ENCODE measurements at regions not wholly inside any gene's neighbourhood (a gene's known extent, or its start where the extent isn't known, plus 50 kb on each side); places are given as distances from the start of the nearest gene placed in this dataset.

DNA sequence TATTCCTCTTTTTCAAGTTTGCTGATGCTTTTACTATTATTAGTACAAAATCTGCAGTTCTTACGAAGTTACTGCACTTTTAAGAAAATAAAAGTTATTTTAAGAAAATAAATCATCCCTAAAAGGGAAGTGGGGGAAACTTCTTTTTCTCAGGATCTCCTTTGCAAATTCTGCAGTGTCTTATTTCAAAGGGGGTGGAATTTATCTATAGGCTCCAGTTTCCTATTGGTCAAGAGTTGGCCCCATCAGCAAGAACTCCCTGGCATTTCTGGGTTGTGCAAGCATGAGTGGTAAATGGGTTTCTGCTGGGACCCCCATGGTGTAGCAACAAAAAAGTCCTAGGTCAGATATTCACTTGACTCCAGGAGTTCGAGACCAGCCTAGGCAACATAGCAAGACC, 136.3 kb upstream of the PRDM1 start:
- TF ChIP-seq MYC (IDR thresholded peaks at IDR 0.05; ENCODE audit: borderline replicate concordance, low read length) (no peak), FOSL2 (IDR thresholded peaks at IDR 0.05) (no peak), FOSL2 (CRISPR knock-in tag; IDR thresholded peaks at IDR 0.05) (no peak), RAD21 (conservative IDR thresholded peaks at IDR 0.05 in 1 of 2, IDR thresholded peaks at IDR 0.05 in 1 of 2) (no peak), EP300 (IDR thresholded peaks at IDR 0.05) (no peak)
- TF ChIP-seq, protein P1, sequence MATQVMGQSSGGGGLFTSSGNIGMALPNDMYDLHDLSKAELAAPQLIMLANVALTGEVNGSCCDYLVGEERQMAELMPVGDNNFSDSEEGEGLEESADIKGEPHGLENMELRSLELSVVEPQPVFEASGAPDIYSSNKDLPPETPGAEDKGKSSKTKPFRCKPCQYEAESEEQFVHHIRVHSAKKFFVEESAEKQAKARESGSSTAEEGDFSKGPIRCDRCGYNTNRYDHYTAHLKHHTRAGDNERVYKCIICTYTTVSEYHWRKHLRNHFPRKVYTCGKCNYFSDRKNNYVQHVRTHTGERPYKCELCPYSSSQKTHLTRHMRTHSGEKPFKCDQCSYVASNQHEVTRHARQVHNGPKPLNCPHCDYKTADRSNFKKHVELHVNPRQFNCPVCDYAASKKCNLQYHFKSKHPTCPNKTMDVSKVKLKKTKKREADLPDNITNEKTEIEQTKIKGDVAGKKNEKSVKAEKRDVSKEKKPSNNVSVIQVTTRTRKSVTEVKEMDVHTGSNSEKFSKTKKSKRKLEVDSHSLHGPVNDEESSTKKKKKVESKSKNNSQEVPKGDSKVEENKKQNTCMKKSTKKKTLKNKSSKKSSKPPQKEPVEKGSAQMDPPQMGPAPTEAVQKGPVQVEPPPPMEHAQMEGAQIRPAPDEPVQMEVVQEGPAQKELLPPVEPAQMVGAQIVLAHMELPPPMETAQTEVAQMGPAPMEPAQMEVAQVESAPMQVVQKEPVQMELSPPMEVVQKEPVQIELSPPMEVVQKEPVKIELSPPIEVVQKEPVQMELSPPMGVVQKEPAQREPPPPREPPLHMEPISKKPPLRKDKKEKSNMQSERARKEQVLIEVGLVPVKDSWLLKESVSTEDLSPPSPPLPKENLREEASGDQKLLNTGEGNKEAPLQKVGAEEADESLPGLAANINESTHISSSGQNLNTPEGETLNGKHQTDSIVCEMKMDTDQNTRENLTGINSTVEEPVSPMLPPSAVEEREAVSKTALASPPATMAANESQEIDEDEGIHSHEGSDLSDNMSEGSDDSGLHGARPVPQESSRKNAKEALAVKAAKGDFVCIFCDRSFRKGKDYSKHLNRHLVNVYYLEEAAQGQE (IDR thresholded peaks at IDR 0.05): no peak
- TF ChIP-seq, protein P2, sequence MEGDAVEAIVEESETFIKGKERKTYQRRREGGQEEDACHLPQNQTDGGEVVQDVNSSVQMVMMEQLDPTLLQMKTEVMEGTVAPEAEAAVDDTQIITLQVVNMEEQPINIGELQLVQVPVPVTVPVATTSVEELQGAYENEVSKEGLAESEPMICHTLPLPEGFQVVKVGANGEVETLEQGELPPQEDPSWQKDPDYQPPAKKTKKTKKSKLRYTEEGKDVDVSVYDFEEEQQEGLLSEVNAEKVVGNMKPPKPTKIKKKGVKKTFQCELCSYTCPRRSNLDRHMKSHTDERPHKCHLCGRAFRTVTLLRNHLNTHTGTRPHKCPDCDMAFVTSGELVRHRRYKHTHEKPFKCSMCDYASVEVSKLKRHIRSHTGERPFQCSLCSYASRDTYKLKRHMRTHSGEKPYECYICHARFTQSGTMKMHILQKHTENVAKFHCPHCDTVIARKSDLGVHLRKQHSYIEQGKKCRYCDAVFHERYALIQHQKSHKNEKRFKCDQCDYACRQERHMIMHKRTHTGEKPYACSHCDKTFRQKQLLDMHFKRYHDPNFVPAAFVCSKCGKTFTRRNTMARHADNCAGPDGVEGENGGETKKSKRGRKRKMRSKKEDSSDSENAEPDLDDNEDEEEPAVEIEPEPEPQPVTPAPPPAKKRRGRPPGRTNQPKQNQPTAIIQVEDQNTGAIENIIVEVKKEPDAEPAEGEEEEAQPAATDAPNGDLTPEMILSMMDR (IDR thresholded peaks at IDR 0.05): no peak
